H9 (cell line): ENCODE measurements at regions not wholly inside any gene's neighbourhood (a gene's known extent, or its start where the extent isn't known, plus 50 kb on each side); places are given as distances from the start of the nearest gene placed in this dataset.

Source experiments
- DNase-seq: peaks from one replicate; pipeline ENCODE4 v3.0.0-alpha.2; 2017
- H2AFZ ChIP-seq: one replicate; pipeline ENCODE4 v1.6.1; 2013; ENCODE audit warnings: mild to moderate bottlenecking, low read length, control low read depth, moderate library complexity
- H2AK5ac ChIP-seq: 2 replicates; pipeline ENCODE4 v1.6.1; 2013; ENCODE audit warnings: low read length, control low read depth, mixed read lengths; ENCODE audit not compliant: insufficient read length
- H2BK120ac ChIP-seq: one replicate; pipeline ENCODE4 v1.6.1; 2013; ENCODE audit warnings: low read depth, mild to moderate bottlenecking, low read length, control low read depth, inconsistent platforms; ENCODE audit not compliant: poor library complexity, severe bottlenecking
- H2BK12ac ChIP-seq: 2 replicates; pipeline ENCODE4 v1.6.1; 2013; ENCODE audit warnings: low read length, control low read depth, mixed read lengths, low read depth; ENCODE audit not compliant: insufficient read length
- H2BK15ac ChIP-seq: 2 replicates; pipeline ENCODE4 v1.6.1; 2013; ENCODE audit warnings: low read depth, low read length, control low read depth
- H2BK20ac ChIP-seq: one replicate; pipeline ENCODE4 v1.6.1; 2013; ENCODE audit warnings: low read depth, mild to moderate bottlenecking, low read length, control low read depth, inconsistent platforms; ENCODE audit not compliant: poor library complexity, severe bottlenecking
- H2BK5ac ChIP-seq: 2 replicates; pipeline ENCODE4 v1.6.1; 2013; ENCODE audit warnings: low read length, control low read depth, mixed read lengths; ENCODE audit not compliant: insufficient read length
- H3K14ac ChIP-seq: 2 replicates; pipeline ENCODE4 v1.6.1; 2013; ENCODE audit warnings: low read length, control low read depth; ENCODE audit not compliant: insufficient read depth
- H3K18ac ChIP-seq: 2 replicates; pipeline ENCODE4 v1.6.1; 2013; ENCODE audit warnings: low read depth, mild to moderate bottlenecking, mixed read lengths, low read length, control low read depth; ENCODE audit not compliant: insufficient read length
- H3K23ac ChIP-seq: 2 replicates; pipeline ENCODE4 v1.6.1; 2013; ENCODE audit warnings: low read length, control low read depth, mixed read lengths, low read depth; ENCODE audit not compliant: insufficient read length
- H3K23me2 ChIP-seq: 2 replicates; pipeline ENCODE4 v1.6.1; 2013; ENCODE audit warnings: low read depth, mild to moderate bottlenecking, mixed read lengths, low read length, control low read depth; ENCODE audit not compliant: insufficient read length, poor library complexity, severe bottlenecking
- H3K27ac ChIP-seq: 2 replicates; pipeline ENCODE4 v1.5.1; 2013; ENCODE audit warnings: low read length, control low read depth, mixed read lengths, low read depth; ENCODE audit not compliant: insufficient read length
- H3K27me3 ChIP-seq: 2 replicates; pipeline ENCODE4 v1.6.1; 2013; ENCODE audit warnings: low read length, control low read depth, inconsistent platforms; ENCODE audit not compliant: insufficient read depth
- H3K4ac ChIP-seq: 2 replicates; pipeline ENCODE4 v1.6.1; 2013; ENCODE audit warnings: low read depth, mild to moderate bottlenecking, control low read depth, inconsistent platforms, low read length, moderate library complexity
- H3K4me1 ChIP-seq: 2 replicates; pipeline ENCODE4 v1.6.1; 2013; ENCODE audit warnings: low read length, control low read depth, inconsistent platforms; ENCODE audit not compliant: insufficient read depth
- H3K4me2 ChIP-seq: 2 replicates; pipeline ENCODE4 v1.6.1; 2013; ENCODE audit warnings: low read length, control low read depth, mixed read lengths; ENCODE audit not compliant: insufficient read length, insufficient read depth
- H3K56ac ChIP-seq: 2 replicates; pipeline ENCODE4 v1.6.1; 2013; ENCODE audit warnings: low read depth, mild to moderate bottlenecking, mixed read lengths, low read length, control low read depth; ENCODE audit not compliant: insufficient read length
- H3K79me1 ChIP-seq: 2 replicates; pipeline ENCODE4 v1.6.1; 2013; ENCODE audit warnings: low read depth, mild to moderate bottlenecking, moderate library complexity, low read length, control low read depth, inconsistent platforms; ENCODE audit not compliant: insufficient read depth, poor library complexity, severe bottlenecking
- H3K79me2 ChIP-seq: 2 replicates; pipeline ENCODE4 v1.6.1; 2013; ENCODE audit warnings: low read length, control low read depth, inconsistent platforms; ENCODE audit not compliant: insufficient read depth
- H3K9ac ChIP-seq: 2 replicates; pipeline ENCODE4 v1.6.1; 2013; ENCODE audit warnings: low read length, control low read depth, mixed read lengths; ENCODE audit not compliant: insufficient read length; ENCODE audit errors: extremely low read depth
- H3K9me3 ChIP-seq: one replicate; pipeline ENCODE4 v1.6.1; 2013; ENCODE audit warnings: low read depth, low read length, inconsistent platforms; ENCODE audit not compliant: control insufficient read depth
- H3T11ph ChIP-seq: one replicate; pipeline ENCODE4 v1.6.1; 2013; ENCODE audit warnings: mild to moderate bottlenecking, low read length, control low read depth, inconsistent platforms
- H4K20me1 ChIP-seq: one replicate; pipeline ENCODE4 v1.6.1; 2013; ENCODE audit not compliant: control insufficient read depth, insufficient read length, insufficient read depth
- H4K5ac ChIP-seq: 2 replicates; pipeline ENCODE4 v1.6.1; 2013; ENCODE audit warnings: low read depth, mild to moderate bottlenecking, mixed read lengths, low read length, control low read depth; ENCODE audit not compliant: insufficient read length
- H4K8ac ChIP-seq: replicated peaks from 2 replicates; pipeline ENCODE4 v1.6.1; 2013; ENCODE audit warnings: low read length, control low read depth, mixed read lengths, low read depth; ENCODE audit not compliant: insufficient read length
- H4K91ac ChIP-seq: 2 replicates; pipeline ENCODE4 v1.6.1; 2013; ENCODE audit warnings: low read depth, mild to moderate bottlenecking, moderate library complexity, mixed read lengths, low read length, control low read depth; ENCODE audit not compliant: insufficient read length
- H3K27ac Mint-ChIP-seq, 3 experiments: 2 replicates in 2 of 3; 3 replicates in 1 of 3; pipeline ENCODE4 v1.8.0; 2020 to 2021; ENCODE audit warnings: mixed read lengths in 3 of 3, mild to moderate bottlenecking in 1 of 3, moderate library complexity in 1 of 3
- H3K27me3 Mint-ChIP-seq: 2 replicates; pipeline ENCODE4 v1.8.0; 2021; ENCODE audit warnings: low read depth, mild to moderate bottlenecking, moderate library complexity, mixed read lengths
- H3K36me3 Mint-ChIP-seq, 3 experiments: 2 replicates in 2 of 3; 3 replicates in 1 of 3; pipeline ENCODE4 v1.8.0; 2020 to 2021; ENCODE audit warnings: low read depth in 3 of 3, mixed read lengths in 3 of 3; ENCODE audit not compliant: insufficient read depth in 1 of 3
- H3K4me1 Mint-ChIP-seq, 2 experiments: 2 replicates each; pipeline ENCODE4 v1.8.0; 2020; ENCODE audit warnings: mixed read lengths in 2 of 2
- H3K4me3 Mint-ChIP-seq, 2 experiments: 2 replicates in 1 of 2; 3 replicates in 1 of 2; pipeline ENCODE4 v1.8.0; 2020 to 2021; ENCODE audit warnings: mild to moderate bottlenecking in 2 of 2, mixed read lengths in 2 of 2, moderate library complexity in 1 of 2
- H3K9me3 Mint-ChIP-seq, 2 experiments: 2 replicates in 1 of 2; 3 replicates in 1 of 2; pipeline ENCODE4 v1.8.0; 2020; ENCODE audit warnings: mild to moderate bottlenecking in 2 of 2, mixed read lengths in 2 of 2, moderate library complexity in 1 of 2
- WGBS: extraction: QIAGEN DNeasy Blood & Tissue Kit; methylation state at CpG from one replicate; pipeline ENCODE4 v1.1.7; 2013; ENCODE audit warnings: missing lambda C conversion rate, low lambda C conversion rate, mixed read lengths; ENCODE audit not compliant: insufficient read length; ENCODE audit errors: extremely low coverage; 5-methylcytosine and 5-hydroxymethylcytosine counted together
- TF ChIP-seq, protein P1 (sequence below): fragments of 200-600 bp; sonication (generic); conservative IDR thresholded peaks from 3 replicates; pipeline ENCODE4 v1.8.0; 2021; ENCODE audit warnings: antibody characterized with exemption, mild to moderate bottlenecking

DNA sequence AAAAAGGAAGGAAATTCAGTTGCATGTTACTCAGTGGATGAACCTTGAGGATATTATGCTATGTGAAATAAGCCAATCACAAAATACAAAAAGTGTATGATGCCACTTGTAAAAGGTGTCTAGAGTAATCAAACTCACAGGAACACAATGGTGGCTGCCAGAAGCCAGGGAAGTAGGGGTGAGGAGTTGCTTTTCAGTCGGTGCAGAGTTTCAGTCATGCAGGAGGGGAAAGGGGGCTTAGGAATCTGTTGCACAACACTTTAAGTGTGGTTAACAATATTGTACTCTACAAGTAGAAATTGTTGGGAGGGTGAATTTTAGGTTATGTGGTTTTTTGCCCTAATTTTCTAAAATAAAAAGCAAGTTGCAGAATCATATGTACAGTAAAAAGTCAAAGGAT, 184.2 kb upstream of the RAB4A start:
- no peak overlapping the region for H2BK15ac ChIP-seq
- no peaks in the 10 kb centered on the region for H3K79me2 ChIP-seq
- no peak overlapping the region for H3K4me2 ChIP-seq
- no peaks in the 10 kb centered on the region for H3K9me3 ChIP-seq
- TF ChIP-seq, protein P1, sequence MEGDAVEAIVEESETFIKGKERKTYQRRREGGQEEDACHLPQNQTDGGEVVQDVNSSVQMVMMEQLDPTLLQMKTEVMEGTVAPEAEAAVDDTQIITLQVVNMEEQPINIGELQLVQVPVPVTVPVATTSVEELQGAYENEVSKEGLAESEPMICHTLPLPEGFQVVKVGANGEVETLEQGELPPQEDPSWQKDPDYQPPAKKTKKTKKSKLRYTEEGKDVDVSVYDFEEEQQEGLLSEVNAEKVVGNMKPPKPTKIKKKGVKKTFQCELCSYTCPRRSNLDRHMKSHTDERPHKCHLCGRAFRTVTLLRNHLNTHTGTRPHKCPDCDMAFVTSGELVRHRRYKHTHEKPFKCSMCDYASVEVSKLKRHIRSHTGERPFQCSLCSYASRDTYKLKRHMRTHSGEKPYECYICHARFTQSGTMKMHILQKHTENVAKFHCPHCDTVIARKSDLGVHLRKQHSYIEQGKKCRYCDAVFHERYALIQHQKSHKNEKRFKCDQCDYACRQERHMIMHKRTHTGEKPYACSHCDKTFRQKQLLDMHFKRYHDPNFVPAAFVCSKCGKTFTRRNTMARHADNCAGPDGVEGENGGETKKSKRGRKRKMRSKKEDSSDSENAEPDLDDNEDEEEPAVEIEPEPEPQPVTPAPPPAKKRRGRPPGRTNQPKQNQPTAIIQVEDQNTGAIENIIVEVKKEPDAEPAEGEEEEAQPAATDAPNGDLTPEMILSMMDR, result no peak
- DNase-seq, result no peak
- H2BK20ac ChIP-seq, result no peak overlapping the region
- no peak overlapping the region for H2BK5ac ChIP-seq
- no peak overlapping the region for H3K18ac ChIP-seq
- H3K56ac ChIP-seq, result no peak overlapping the region
- H4K8ac ChIP-seq, result no peak overlapping the region
- no peaks in the 10 kb centered on the region for H4K20me1 ChIP-seq
- peaks cover 19 to 20% of the 10 kb centered on the region in 2 experiments for H3K9me3 Mint-ChIP-seq
- H3K27me3 ChIP-seq, result no peaks in the 10 kb centered on the region
- no peak overlapping the region for H3K14ac ChIP-seq
- no peak overlapping the region for H4K91ac ChIP-seq
- H4K5ac ChIP-seq, result no peak overlapping the region
- H3T11ph ChIP-seq, result no peak overlapping the region
- H2BK120ac ChIP-seq, result no peak overlapping the region
- H2AFZ ChIP-seq, result no peak overlapping the region
- H3K79me1 ChIP-seq, result no peaks in the 10 kb centered on the region
- no peak overlapping the region for H2BK12ac ChIP-seq
- H3K9ac ChIP-seq, result no peak overlapping the region
- no peak overlapping the region for H3K4ac ChIP-seq
- no peaks in the 10 kb centered on the region; the same call in 1 of the 2 replicates for H3K27me3 Mint-ChIP-seq
- no peak overlapping the region for H3K4me3 Mint-ChIP-seq
- peaks cover 29 to 39% of the 10 kb centered on the region in 2 experiments for H3K4me1 Mint-ChIP-seq
- H3K23ac ChIP-seq, result no peak overlapping the region
- no peaks in the 10 kb centered on the region for H3K23me2 ChIP-seq
- H2AK5ac ChIP-seq, result no peak overlapping the region
- H3K27ac ChIP-seq, result no peak overlapping the region
- peaks cover 3 to 23% (median 11%) of the 10 kb centered on the region in 3 experiments; a peak in 6 of 7 replicates for H3K36me3 Mint-ChIP-seq
- WGBS, result no CpG with 5 or more reads among the region's 1 CpG
- H3K27ac Mint-ChIP-seq, result no peak overlapping the region; a peak in 1 of 7 replicates
- H3K4me1 ChIP-seq, result peaks cover 3% of the 10 kb centered on the region; the same call in 1 of the 2 replicates
